Uterus (tissue), 3 donors: ENCODE measurements at regions not wholly inside any gene's neighbourhood (a gene's known extent, or its start where the extent isn't known, plus 50 kb on each side); places are given as distances from the start of the nearest gene placed in this dataset.

Experiments
- DNase-seq, 2 donors: peaks; one replicate each; pipeline ENCODE4 v3.0.0-alpha.2; 2019 to 2020
- H3K27ac ChIP-seq, 2 donors: fragments of 200-600 bp; sonication (generic); 1 replicate in 1 of 2; 2 replicates in 1 of 2; pipeline ENCODE4 v1.5.1; 2016 to 2018
- H3K27me3 ChIP-seq, 2 donors: fragments of 200-600 bp; sonication (generic); one replicate each; pipeline ENCODE4 v1.5.1; 2018 to 2019; ENCODE audit warnings: control low read depth in 1 of 2
- H3K36me3 ChIP-seq, 2 donors: fragments of 200-600 bp; sonication (generic); one replicate each; pipeline ENCODE4 v1.5.1; 2019; ENCODE audit warnings: control low read depth in 1 of 2
- H3K4me1 ChIP-seq, 2 donors: fragments of 200-600 bp; sonication (generic); one replicate each; pipeline ENCODE4 v1.5.1; 2018 to 2019; ENCODE audit warnings: control low read depth in 1 of 2
- H3K4me3 ChIP-seq, 2 donors: fragments of 200-600 bp; sonication (generic); 1 replicate in 1 of 2; 2 replicates in 1 of 2; pipeline ENCODE4 v1.5.1; 2018 to 2019; ENCODE audit warnings: mild to moderate bottlenecking in 1 of 2
- H3K9me3 ChIP-seq, 2 donors: fragments of 200-600 bp; sonication (generic); one replicate each; pipeline ENCODE4 v1.5.1; 2019; ENCODE audit warnings: control low read depth in 1 of 2
- POLR2A ChIP-seq, 2 donors: fragments of 450-650 bp; IDR thresholded peaks; one replicate each; pipeline ENCODE4 v1.6.1; 2016; ENCODE audit warnings: antibody characterized with exemption in 2 of 2, mild to moderate bottlenecking in 1 of 2, moderate library complexity in 1 of 2
- intact Hi-C: fragments of 100-400 bp; cut with DNase I; formaldehyde crosslinking; loops from one replicate; pipeline ENCODE4 v1.15.1; 2023; ENCODE audit warnings: low total_unique reads
- TF ChIP-seq, protein P1 (sequence below), 4 experiments: fragments of 200-600 bp in 2 of 4; fragments of 450-650 bp in 2 of 4; sonication (generic) in 2 of 4; IDR thresholded peaks; one replicate each; pipeline ENCODE4 v1.5.1; 2016 to 2019; ENCODE audit warnings: antibody characterized with exemption in 4 of 4, mild to moderate bottlenecking in 2 of 4, moderate library complexity in 1 of 4
- donor health status: DM: yes; HTN: yes; CAD: no.

DNA sequence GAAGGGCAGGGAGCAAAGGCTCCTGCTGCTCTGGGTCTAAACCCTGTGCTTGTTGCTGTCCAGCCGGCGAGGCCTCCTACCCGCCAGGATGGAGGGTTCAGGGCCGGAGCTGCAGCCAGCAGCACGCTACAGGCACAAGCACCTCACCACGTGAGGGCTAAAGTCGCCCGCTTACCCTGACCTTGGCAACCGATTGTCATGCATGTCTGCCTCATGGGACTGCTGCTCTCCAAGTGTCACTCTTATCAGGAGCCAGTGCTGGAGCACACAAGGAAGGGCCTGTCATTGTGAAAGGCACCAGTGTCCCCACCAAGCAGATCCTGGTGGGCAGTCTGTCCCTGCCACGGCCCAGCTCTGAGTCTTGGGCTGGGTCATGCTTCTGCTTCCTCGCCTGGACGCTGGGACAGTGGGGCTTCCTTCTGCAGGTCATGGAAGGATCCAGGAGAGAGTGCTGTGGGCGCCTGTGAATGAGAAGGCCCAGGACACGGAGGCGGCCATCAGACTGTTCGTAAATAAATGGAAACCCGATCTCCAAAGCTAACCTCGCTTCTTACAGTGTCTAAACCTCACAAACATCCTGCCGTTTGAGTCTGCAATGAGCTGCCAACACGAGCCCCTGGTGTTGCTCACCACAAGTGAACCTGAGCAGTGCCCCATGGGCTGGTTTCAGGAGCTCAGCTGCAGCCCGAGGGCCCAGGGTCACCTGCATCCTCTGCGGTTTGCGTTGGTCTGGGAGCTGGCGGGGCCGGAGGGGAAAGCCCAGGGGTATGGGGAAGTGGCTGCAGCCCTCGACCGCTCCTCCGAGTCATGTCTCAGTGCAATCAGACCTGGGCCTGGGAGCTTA is 58.2 kb upstream of the RXRA start:
- Histone ChIP-seq H3K27ac (no peak overlapping the region), H3K36me3 (no peaks in the 10 kb centered on the region), H3K27me3 (no peaks in the 10 kb centered on the region), H3K4me3 (no peak overlapping the region), H3K4me1 (no peaks in the 10 kb centered on the region), H3K9me3 (no peaks in the 10 kb centered on the region)
- no peak for DNase-seq
- intact Hi-C loops: no loop called here
- TF ChIP-seq, protein P1, sequence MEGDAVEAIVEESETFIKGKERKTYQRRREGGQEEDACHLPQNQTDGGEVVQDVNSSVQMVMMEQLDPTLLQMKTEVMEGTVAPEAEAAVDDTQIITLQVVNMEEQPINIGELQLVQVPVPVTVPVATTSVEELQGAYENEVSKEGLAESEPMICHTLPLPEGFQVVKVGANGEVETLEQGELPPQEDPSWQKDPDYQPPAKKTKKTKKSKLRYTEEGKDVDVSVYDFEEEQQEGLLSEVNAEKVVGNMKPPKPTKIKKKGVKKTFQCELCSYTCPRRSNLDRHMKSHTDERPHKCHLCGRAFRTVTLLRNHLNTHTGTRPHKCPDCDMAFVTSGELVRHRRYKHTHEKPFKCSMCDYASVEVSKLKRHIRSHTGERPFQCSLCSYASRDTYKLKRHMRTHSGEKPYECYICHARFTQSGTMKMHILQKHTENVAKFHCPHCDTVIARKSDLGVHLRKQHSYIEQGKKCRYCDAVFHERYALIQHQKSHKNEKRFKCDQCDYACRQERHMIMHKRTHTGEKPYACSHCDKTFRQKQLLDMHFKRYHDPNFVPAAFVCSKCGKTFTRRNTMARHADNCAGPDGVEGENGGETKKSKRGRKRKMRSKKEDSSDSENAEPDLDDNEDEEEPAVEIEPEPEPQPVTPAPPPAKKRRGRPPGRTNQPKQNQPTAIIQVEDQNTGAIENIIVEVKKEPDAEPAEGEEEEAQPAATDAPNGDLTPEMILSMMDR (IDR thresholded peaks at IDR 0.05): no peak
- no peak for TF ChIP-seq POLR2A (IDR thresholded peaks at IDR 0.05)

DNA sequence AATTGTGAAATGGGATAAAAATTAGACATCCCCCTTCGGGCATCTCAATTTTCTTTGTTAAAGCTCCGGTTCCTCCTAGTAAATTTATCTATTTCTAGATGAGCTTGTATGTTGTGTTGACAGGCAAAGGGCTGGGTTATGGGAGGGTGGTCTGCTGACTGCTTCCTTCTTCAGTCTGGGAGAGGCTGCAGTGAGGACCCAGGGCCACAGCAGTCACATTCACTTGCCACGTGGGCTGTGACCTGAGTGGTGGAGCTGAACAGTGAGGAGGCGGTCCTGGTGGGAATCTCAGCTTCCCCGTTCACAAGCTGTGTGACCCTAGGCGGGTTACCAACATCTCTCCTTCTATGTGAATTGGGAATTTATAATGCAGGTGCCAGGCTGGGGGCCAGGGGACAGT is 57.5 kb upstream of the RXRA start:
- TF ChIP-seq POLR2A (IDR thresholded peaks at IDR 0.05): no peak
- TF ChIP-seq, protein P1 (IDR thresholded peaks at IDR 0.05): no peak
- intact Hi-C loops: no loop called here
- Histone ChIP-seq H3K4me1 (no peaks in the 10 kb centered on the region), H3K9me3 (no peaks in the 10 kb centered on the region), H3K36me3 (no peaks in the 10 kb centered on the region), H3K4me3 (no peak overlapping the region), H3K27ac (no peak overlapping the region), H3K27me3 (no peaks in the 10 kb centered on the region)
- DNase-seq: no peak

DNA sequence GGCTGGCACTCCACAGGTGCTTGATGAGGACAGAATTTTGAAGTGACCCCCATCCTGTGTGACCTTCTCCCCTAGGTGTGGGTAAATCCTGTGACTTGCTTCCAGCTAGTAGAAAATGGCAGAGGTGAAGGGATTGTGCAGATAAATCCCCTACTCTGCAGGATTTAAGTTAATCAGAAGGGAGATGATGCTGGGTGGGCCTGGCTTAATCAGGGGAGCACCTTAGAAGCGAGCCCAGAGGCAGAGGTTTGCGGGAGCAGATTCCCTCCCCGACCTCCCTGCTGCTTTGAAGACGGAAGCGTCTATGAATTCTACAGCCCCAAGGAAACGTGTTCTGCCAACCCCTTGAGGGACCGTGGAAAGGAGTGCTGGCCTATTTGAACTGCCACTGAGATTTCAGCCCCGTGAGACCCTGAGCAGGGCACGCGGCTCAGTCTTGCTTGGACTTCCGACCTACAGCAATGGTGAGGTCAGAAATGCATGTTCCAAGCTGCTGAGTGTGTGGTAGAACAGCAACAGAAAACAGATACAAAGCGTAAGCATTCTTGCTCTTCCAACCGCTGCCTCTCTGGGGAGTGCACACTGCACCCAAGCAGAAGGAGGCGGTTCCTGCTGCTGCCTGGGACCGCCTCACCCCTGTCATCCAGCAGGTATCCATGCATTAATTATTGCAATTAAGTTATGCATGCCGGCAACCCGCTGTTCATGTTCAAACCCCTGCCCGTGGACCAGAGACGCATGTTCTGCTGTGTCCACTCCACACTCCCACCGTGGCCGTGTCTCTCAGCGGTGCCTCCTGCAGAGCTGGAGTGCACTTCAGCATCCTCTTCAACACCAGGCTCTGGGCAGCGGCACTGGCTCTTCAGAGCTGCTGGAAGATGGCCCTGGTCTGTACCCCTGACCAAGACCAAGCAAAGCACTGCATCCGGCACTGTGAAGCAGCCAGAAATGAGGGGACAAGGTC is 54.6 kb upstream of the RXRA start:
- Histone ChIP-seq H3K36me3 (no peaks in the 10 kb centered on the region), H3K4me3 (no peak overlapping the region), H3K27me3 (no peaks in the 10 kb centered on the region), H3K9me3 (no peaks in the 10 kb centered on the region), H3K4me1 (no peaks in the 10 kb centered on the region), H3K27ac (no peak overlapping the region)
- intact Hi-C loops: no loop called here
- TF ChIP-seq, protein P1 (IDR thresholded peaks at IDR 0.05): no peak
- no peak for TF ChIP-seq POLR2A (IDR thresholded peaks at IDR 0.05)
- DNase-seq: no peak

DNA sequence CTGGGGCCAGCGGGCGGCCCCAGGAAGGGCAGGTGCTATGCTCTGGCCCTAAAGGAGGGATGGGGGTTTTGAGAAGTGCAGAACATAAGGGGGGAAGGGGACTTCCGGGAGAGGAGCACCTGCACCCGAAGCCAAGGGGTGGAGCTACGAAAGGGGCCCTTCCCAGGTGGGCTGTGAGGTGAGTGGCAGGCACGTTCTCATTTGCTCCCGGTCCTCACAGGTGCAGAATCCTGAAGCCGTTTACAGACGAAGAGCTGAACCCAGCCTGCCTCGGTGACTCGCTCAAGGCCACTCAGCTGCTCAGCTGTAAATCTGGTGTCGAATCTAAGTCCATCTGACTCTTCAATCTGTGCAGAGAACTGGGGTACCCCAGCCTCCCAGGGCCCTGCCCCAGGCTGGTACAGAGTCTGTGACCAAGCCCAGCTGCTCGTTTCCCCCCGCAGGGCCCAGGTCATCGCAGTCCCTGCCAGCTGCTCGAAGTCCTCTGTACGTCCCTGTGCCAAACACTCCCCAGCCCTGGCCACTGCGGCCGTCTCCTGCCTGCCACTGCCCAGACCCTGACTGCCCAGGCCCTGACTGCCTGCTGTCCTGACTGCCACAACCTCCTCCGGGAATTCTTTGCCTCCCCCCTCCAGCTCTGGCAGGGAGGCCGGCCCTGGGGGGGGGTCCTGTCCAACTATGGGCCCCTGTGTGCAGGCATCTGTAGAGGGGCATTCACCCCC is 53.8 kb upstream of the RXRA start:
- TF ChIP-seq POLR2A (IDR thresholded peaks at IDR 0.05): no peak
- H3K4me3 ChIP-seq: no peak overlapping the region
- intact Hi-C loops: no loop called here
- H3K4me1 ChIP-seq: no peaks in the 10 kb centered on the region
- H3K9me3 ChIP-seq: no peaks in the 10 kb centered on the region
- H3K36me3 ChIP-seq: no peaks in the 10 kb centered on the region
- H3K27ac ChIP-seq: no peak overlapping the region
- no peaks in the 10 kb centered on the region for H3K27me3 ChIP-seq
- DNase-seq: no peak

DNA sequence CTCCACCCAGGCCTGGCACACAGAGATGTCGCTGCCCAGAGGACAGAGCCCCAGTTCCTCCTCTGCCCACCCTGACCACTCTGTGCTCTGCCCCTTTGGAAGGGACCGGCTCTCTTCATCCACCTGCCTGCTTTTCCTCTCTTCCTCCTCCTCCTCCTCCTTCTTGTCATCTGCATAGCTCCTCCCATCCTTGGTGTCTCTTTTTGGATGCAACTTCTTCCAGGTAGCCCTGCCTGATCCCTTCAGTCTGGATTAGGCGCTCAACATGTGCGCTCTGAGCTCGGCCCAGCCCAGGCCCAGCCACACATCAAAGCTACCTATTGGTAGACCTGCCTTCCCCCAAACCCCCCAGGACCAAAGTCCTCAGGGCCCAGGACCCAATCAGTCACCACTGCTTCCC is 52.6 kb upstream of the RXRA start:
- H3K4me1 ChIP-seq: no peaks in the 10 kb centered on the region
- no peaks in the 10 kb centered on the region for H3K9me3 ChIP-seq
- intact Hi-C loops: no loop called here
- no peak overlapping the region for H3K4me3 ChIP-seq
- no peak overlapping the region for H3K27ac ChIP-seq
- TF ChIP-seq, protein P1 (IDR thresholded peaks at IDR 0.05): no peak
- TF ChIP-seq POLR2A (IDR thresholded peaks at IDR 0.05): no peak
- no peaks in the 10 kb centered on the region for H3K36me3 ChIP-seq
- no peak for DNase-seq
- H3K27me3 ChIP-seq: no peaks in the 10 kb centered on the region
